Gastrocnemius medialis (tissue), 4 donors: ENCODE measurements at regions not wholly inside any gene's neighbourhood (a gene's known extent, or its start where the extent isn't known, plus 50 kb on each side); places are given as distances from the start of the nearest gene placed in this dataset.
"Not testable (repeated sequence)": the region's sequence is repeated elsewhere in the genome, so short reads cannot be mapped to it uniquely, and the experiment has no call there.

Experiments used
- CTCF ChIP-seq, 5 experiments: fragments of 450-650 bp in 3 of 5; fragments of 200-600 bp in 2 of 5; sonication (generic) in 2 of 5; IDR thresholded peaks in 4 of 5; conservative IDR thresholded peaks in 1 of 5; 1 replicate in 4 of 5; 2 replicates in 1 of 5; pipeline ENCODE4 v1.5.1; 2016 to 2019; ENCODE audit warnings: antibody characterized with exemption in 5 of 5, mild to moderate bottlenecking in 3 of 5, moderate library complexity in 3 of 5
- POLR2A ChIP-seq, 2 donors: fragments of 450-650 bp; IDR thresholded peaks; one replicate each; pipeline ENCODE4 v1.6.1; 2017; ENCODE audit warnings: antibody characterized with exemption in 2 of 2, mild to moderate bottlenecking in 2 of 2, moderate library complexity in 2 of 2

- TF ChIP-seq CTCF (IDR thresholded peaks at IDR 0.05 in 4 of 5, conservative IDR thresholded peaks at IDR 0.05 in 1 of 5); POLR2A (IDR thresholded peaks at IDR 0.05): not testable (repeated sequence)
Measured at GRCh38 chr5:174931033-174931432, 206.7 kb downstream of the MSX2 start.
